ENCODE measurements at regions not wholly inside any gene's neighbourhood (a gene's known extent, or its start where the extent isn't known, plus 50 kb on each side); places are given as distances from the start of the nearest gene placed in this dataset.

DNA sequence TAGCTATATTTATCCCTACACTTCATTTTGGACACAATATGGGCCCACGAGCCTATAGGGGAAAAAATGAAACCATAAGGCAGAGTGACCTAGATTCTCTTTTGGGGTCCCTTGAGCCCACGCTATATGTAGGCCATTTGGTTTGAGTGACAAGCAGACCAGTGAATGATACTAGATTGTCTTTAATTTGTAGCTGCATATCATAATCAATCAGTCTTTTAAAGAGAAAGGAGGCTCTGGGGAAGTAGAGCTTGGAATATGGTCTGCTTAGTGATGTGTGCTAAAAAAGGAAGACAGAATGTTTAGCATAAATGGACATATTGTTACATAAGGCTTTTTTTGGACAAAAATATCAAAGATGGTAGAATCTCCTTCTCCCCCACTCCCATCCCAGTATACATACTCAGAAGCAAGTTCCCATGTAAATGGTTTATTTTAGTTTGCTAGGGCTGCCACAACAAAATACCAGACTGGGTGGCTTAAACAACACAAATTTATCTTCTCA, 140.8 kb downstream of the CAPZA3 start:
- no peaks in the 10 kb centered on the region for H3K36me3 ChIP-seq (ENCODE audit: control insufficient read depth in 4 of 4, insufficient read depth in 3 of 4, low read depth in 1 of 4, low read length in 3 of 4)
- H3K27ac ChIP-seq (ENCODE audit: low read depth in 1 of 2, low read length in 2 of 2): no peak overlapping the region
- TF ChIP-seq ZBTB33 (IDR thresholded peaks at IDR 0.05): no peak
- TF ChIP-seq, protein P1, sequence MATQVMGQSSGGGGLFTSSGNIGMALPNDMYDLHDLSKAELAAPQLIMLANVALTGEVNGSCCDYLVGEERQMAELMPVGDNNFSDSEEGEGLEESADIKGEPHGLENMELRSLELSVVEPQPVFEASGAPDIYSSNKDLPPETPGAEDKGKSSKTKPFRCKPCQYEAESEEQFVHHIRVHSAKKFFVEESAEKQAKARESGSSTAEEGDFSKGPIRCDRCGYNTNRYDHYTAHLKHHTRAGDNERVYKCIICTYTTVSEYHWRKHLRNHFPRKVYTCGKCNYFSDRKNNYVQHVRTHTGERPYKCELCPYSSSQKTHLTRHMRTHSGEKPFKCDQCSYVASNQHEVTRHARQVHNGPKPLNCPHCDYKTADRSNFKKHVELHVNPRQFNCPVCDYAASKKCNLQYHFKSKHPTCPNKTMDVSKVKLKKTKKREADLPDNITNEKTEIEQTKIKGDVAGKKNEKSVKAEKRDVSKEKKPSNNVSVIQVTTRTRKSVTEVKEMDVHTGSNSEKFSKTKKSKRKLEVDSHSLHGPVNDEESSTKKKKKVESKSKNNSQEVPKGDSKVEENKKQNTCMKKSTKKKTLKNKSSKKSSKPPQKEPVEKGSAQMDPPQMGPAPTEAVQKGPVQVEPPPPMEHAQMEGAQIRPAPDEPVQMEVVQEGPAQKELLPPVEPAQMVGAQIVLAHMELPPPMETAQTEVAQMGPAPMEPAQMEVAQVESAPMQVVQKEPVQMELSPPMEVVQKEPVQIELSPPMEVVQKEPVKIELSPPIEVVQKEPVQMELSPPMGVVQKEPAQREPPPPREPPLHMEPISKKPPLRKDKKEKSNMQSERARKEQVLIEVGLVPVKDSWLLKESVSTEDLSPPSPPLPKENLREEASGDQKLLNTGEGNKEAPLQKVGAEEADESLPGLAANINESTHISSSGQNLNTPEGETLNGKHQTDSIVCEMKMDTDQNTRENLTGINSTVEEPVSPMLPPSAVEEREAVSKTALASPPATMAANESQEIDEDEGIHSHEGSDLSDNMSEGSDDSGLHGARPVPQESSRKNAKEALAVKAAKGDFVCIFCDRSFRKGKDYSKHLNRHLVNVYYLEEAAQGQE (IDR thresholded peaks at IDR 0.05): no peak
- TF ChIP-seq JUND (IDR thresholded peaks at IDR 0.05): no peak
- no peak for TF ChIP-seq EGR1 (IDR thresholded peaks at IDR 0.05; ENCODE audit: low read depth in 2 of 2)
- H3K9me3 ChIP-seq (ENCODE audit: control insufficient read depth in 4 of 4, low read length in 3 of 4): no peaks in the 10 kb centered on the region
- 92% methylated on average over 2 of the region's 2 CpGs for WGBS
- no peaks in the 10 kb centered on the region for H3K4me1 ChIP-seq (ENCODE audit: control insufficient read depth in 4 of 4, insufficient read depth in 4 of 4, low read length in 3 of 4)
- H3K27me3 ChIP-seq (ENCODE audit: control insufficient read depth in 4 of 4, insufficient read depth in 4 of 4, low read length in 3 of 4): no peaks in the 10 kb centered on the region
- H3K4me3 ChIP-seq (ENCODE audit: low read depth in 1 of 3, low read length in 3 of 3): no peak overlapping the region
- H3K9ac ChIP-seq (ENCODE audit: low read depth in 1 of 2, low read length in 2 of 2): no peak overlapping the region
- DNase-seq (ENCODE audit: low spot score): no peak

- Histone ChIP-seq H3K9ac (ENCODE audit: low read depth in 1 of 2, low read length in 2 of 2) (no peak overlapping the region), H3K27me3 (ENCODE audit: control insufficient read depth in 4 of 4, insufficient read depth in 4 of 4, low read length in 3 of 4) (no peaks in the 10 kb centered on the region), H3K9me3 (ENCODE audit: control insufficient read depth in 4 of 4, low read length in 3 of 4) (no peaks in the 10 kb centered on the region), H3K4me1 (ENCODE audit: control insufficient read depth in 4 of 4, insufficient read depth in 4 of 4, low read length in 3 of 4) (no peaks in the 10 kb centered on the region), H3K27ac (ENCODE audit: low read depth in 1 of 2, low read length in 2 of 2) (no peak overlapping the region), H3K36me3 (ENCODE audit: control insufficient read depth in 4 of 4, insufficient read depth in 3 of 4, low read depth in 1 of 4, low read length in 3 of 4) (no peaks in the 10 kb centered on the region), H3K4me3 (ENCODE audit: low read depth in 1 of 3, low read length in 3 of 3) (no peak overlapping the region)
- WGBS: 86% methylated on average over 5 of the region's 5 CpGs
- no peak for TF ChIP-seq GABPA (IDR thresholded peaks at IDR 0.05 in 1 of 2, conservative IDR thresholded peaks at IDR 0.05 in 1 of 2)
- no peak for TF ChIP-seq YY1 (IDR thresholded peaks at IDR 0.05)
- TF ChIP-seq RAD21 (IDR thresholded peaks at IDR 0.05): peak; percentile 54 to 75
- TF ChIP-seq MAX (IDR thresholded peaks at IDR 0.05): no peak
- TF ChIP-seq NR2F2 (IDR thresholded peaks at IDR 0.05): no peak
- TF ChIP-seq CTCF (IDR thresholded peaks at IDR 0.05; ENCODE audit: low read depth, low read length, missing input control): peak; percentile 18
- TF ChIP-seq, protein P1 (IDR thresholded peaks at IDR 0.05): no peak
- TF ChIP-seq HNF4A (conservative IDR thresholded peaks at IDR 0.05): no peak
- TF ChIP-seq HNF4G (IDR thresholded peaks at IDR 0.05): no peak
- no peak for DNase-seq (ENCODE audit: low spot score)
Measured at GRCh38 chr12:18882690-18883089, 144.8 kb downstream of the CAPZA3 start.

Measured in liver (tissue), 8 donors.